AG10803 (cell line): ENCODE measurements at regions not wholly inside any gene's neighbourhood (a gene's known extent, or its start where the extent isn't known, plus 50 kb on each side); places are given as distances from the start of the nearest gene placed in this dataset.

Experiments
- DNase-seq: peaks from one replicate; pipeline ENCODE4 v3.0.0; 2010; ENCODE audit warnings: low read depth
- H3K4me3 ChIP-seq: 2 replicates; pipeline ENCODE4 v1.5.1; 2011; ENCODE audit warnings: mild to moderate bottlenecking, low read length, control low read depth
- CTCF ChIP-seq: conservative IDR thresholded peaks from 2 replicates; pipeline ENCODE4 v1.5.1; 2011; ENCODE audit warnings: mild to moderate bottlenecking, low read length, control low read depth, inconsistent platforms

- no peak for DNase-seq
- no peak for TF ChIP-seq CTCF
- H3K4me3 ChIP-seq, result no peak overlapping the region
These were observed 73.3 kb upstream of the ACKR3 start for GRCh38 chr2:236496340-236496739.

- H3K4me3 ChIP-seq, result no peak overlapping the region
- peak; percentile 80 for DNase-seq
- TF ChIP-seq CTCF, result no peak
These were observed 71.3 kb upstream of the ACKR3 start for GRCh38 chr2:236498369-236498768.

- TF ChIP-seq CTCF, result no peak
- DNase-seq, result peak; percentile 41
- no peak overlapping the region for H3K4me3 ChIP-seq
These were observed 69.7 kb upstream of the ACKR3 start for GRCh38 chr2:236499691-236500578.

- TF ChIP-seq CTCF, result no peak
- H3K4me3 ChIP-seq, result no peak overlapping the region
- DNase-seq, result no peak
These were observed 68.6 kb upstream of the ACKR3 start for GRCh38 chr2:236501026-236501425.

GRCh38 chr2:236501531-236501930, 68.1 kb upstream of the ACKR3 start:
- no peak for TF ChIP-seq CTCF
- no peak overlapping the region for H3K4me3 ChIP-seq
- DNase-seq, result no peak

- DNase-seq, result no peak
- H3K4me3 ChIP-seq, result no peak overlapping the region
- TF ChIP-seq CTCF, result peak; percentile 26
These were observed 66.5 kb upstream of the ACKR3 start for GRCh38 chr2:236503100-236503499.

GRCh38 chr2:236503583-236503982, 66.0 kb upstream of the ACKR3 start:
- TF ChIP-seq CTCF, result no peak
- no peak overlapping the region for H3K4me3 ChIP-seq
- no peak for DNase-seq
